Stimulated activated CD4-positive, alpha-beta T cell treated with anti-CD3 and anti-CD28 coated beads, Interleukin-4, amount 100 ng/mL, for 24 hours (primary cell): ENCODE measurements at regions not wholly inside any gene's neighbourhood (a gene's known extent, or its start where the extent isn't known, plus 50 kb on each side); places are given as distances from the start of the nearest gene placed in this dataset.
A peak's percentile ranks its signal among the peaks of the same experiment; 100 is the strongest.
"Not testable (repeated sequence)": the region's sequence is repeated elsewhere in the genome, so short reads cannot be mapped to it uniquely, and the experiment has no call there.

ENCODE experiments used
- DNase-seq: peaks from one replicate; pipeline ENCODE4 v3.0.0-alpha.2; 2020

GRCh38 chr21:34274001-34274400, 89.8 kb upstream of the KCNE2 start:
- no peak for DNase-seq

- DNase-seq = peak; percentile 42
Measured at GRCh38 chr21:34276711-34277425, 86.9 kb upstream of the KCNE2 start.

- no peak for DNase-seq
Measured at GRCh38 chr21:34278451-34278850, 85.4 kb upstream of the KCNE2 start.

GRCh38 chr21:34279285-34279684, 84.5 kb upstream of the KCNE2 start:
- DNase-seq = no peak

- no peak for DNase-seq
Measured at GRCh38 chr21:34279883-34280282, 83.9 kb upstream of the KCNE2 start.

GRCh38 chr21:34280389-34280795, 83.4 kb upstream of the KCNE2 start:
- DNase-seq = no peak

- DNase-seq = no peak
Measured at GRCh38 chr21:34280959-34281358, 82.8 kb upstream of the KCNE2 start.

GRCh38 chr21:34282223-34282622, 81.6 kb upstream of the KCNE2 start:
- no peak for DNase-seq

GRCh38 chr21:34284666-34285065, 79.1 kb upstream of the KCNE2 start:
- no peak for DNase-seq

GRCh38 chr21:34288042-34288441, 75.8 kb upstream of the KCNE2 start:
- not testable (repeated sequence) for DNase-seq

- no peak for DNase-seq
Measured at GRCh38 chr21:34289856-34290255, 74.0 kb upstream of the KCNE2 start.

- DNase-seq = no peak
Measured at GRCh38 chr21:34296878-34297277, 66.9 kb upstream of the KCNE2 start.

GRCh38 chr21:34298534-34299167, 65.2 kb upstream of the KCNE2 start:
- DNase-seq = no peak

- DNase-seq = no peak
Measured at GRCh38 chr21:34299168-34299539, 64.7 kb upstream of the KCNE2 start.

- no peak for DNase-seq
Measured at GRCh38 chr21:34302521-34302920, 61.3 kb upstream of the KCNE2 start.

GRCh38 chr21:34305605-34306604, 57.9 kb upstream of the KCNE2 start:
- DNase-seq = no peak

- DNase-seq = no peak
Measured at GRCh38 chr21:34307991-34308532, 55.7 kb upstream of the KCNE2 start.

- no peak for DNase-seq
Measured at GRCh38 chr21:34311561-34312330, 52.1 kb upstream of the KCNE2 start.

GRCh38 chr21:34313116-34313515, 50.7 kb upstream of the KCNE2 start:
- DNase-seq = no peak
